COLO668 (cell line): ENCODE measurements at regions not wholly inside any gene's neighbourhood (a gene's known extent, or its start where the extent isn't known, plus 50 kb on each side); places are given as distances from the start of the nearest gene placed in this dataset.
"Not testable (repeated sequence)": the region's sequence is repeated elsewhere in the genome, so short reads cannot be mapped to it uniquely, and the experiment has no call there.

ENCODE experiments used
- DNase-seq: peaks from one replicate; lab custom pipeline; 2025; ENCODE audit not compliant: unreplicated experiment; lab: John Stamatoyannopoulos, UW

- no peak for DNase-seq
Observed at GRCh38 chr13:63345835-63346234, 1930.2 kb upstream of the PCDH20 start.

DNA sequence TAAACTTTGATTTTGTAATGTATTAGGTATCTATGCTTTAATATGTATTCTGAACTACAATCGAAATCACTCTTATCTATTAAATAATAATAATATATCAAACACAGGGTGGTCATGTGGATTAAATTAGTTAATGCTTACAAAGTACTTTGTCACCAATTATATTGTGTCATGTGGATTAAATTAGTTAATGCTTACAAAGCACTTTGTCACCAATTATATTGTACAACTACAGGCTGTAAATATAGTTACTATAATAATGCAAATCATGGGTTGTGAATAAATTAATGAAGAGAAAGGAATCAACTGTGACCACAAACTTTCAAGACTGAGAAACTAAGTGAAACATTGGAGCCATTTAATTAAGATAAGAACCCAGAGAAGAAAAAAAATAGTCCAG, 1929.1 kb upstream of the PCDH20 start:
- DNase-seq: no peak

DNA sequence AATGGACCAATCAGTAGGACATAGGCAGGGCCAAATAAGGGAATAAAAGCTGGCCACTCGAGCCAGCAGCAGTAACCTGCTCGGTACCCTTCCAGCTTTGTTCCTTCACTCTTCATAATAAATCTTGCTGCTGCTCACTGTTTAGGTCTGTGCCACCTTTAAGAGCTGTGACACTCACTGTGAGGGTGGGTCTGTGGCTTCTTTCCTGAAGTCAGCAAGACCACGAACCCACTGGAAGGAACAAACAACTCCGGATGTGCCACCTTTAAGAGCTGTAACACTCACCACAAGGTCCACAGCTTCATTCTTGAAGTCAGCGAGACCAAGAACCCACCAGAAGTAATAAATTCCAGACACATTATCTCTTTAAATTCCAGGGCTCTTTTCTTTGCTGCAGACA, 1922.3 kb upstream of the PCDH20 start:
- no peak for DNase-seq

GRCh38 chr13:63337041-63337440, 1921.4 kb upstream of the PCDH20 start:
- no peak for DNase-seq

- DNase-seq: no peak
Observed at GRCh38 chr13:63336549-63336948, 1920.9 kb upstream of the PCDH20 start.

DNA sequence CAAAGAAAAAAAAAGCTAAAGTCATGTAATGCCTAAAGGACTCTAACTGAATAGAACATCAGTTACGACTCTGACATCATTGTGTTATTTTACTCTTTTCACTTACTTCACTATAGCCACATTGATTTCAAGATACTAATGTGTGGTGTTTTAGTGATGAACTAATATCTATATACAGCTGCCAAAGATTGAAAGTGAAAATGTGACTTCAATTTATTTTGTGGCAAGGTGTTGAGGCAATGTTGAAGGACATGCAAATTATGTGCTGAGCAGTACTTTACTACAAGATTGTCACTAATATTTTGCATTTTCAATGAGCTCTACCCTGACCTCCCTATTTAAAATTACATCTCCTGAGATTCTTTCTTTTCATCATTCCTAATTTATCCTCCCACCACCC, 1911.9 kb upstream of the PCDH20 start:
- DNase-seq: no peak

GRCh38 chr13:63323441-63323840, 1907.8 kb upstream of the PCDH20 start:
- DNase-seq: no peak

DNA sequence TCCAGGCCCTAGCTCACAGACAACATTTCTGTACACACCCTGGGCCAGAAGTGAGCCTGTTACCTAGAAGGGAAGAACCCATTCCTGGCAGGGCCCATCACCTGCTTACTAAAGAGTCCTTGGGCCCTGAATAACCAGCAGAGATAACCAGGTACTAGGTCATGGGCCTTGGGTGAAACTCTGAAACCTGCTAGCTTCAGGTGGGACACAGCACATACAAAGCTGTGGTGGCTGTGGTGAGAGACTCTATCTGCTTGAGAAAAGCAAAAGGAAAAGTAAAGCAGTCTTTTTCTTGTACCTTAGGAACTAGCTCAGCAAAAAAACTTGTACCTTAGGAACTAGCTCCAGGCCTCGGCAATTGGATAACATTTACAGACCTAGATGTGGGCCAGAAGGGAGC, 1895.9 kb upstream of the PCDH20 start:
- no peak for DNase-seq

- DNase-seq: no peak
Observed at GRCh38 chr13:63308549-63309165, 1893.0 kb upstream of the PCDH20 start.

DNA sequence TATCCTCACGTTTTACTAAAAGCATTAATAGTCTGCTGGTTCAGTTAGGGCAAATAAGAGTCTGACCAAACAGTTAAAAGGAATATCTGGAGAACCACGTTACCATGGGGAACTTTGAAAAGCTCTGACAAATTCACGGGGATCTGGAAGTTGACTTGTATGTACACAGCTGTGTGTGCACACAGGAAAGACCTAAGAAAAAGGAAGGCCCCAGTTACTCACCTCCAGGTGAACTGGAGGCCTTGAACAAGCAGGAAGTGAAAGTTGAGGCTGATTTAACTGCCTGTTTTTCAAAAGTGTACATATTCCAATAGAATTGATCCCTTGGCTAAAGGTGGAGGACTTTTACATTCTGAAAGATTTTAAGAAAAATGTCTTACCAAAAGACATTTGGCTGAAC, 1891.6 kb upstream of the PCDH20 start:
- peak; percentile 33 for DNase-seq

DNA sequence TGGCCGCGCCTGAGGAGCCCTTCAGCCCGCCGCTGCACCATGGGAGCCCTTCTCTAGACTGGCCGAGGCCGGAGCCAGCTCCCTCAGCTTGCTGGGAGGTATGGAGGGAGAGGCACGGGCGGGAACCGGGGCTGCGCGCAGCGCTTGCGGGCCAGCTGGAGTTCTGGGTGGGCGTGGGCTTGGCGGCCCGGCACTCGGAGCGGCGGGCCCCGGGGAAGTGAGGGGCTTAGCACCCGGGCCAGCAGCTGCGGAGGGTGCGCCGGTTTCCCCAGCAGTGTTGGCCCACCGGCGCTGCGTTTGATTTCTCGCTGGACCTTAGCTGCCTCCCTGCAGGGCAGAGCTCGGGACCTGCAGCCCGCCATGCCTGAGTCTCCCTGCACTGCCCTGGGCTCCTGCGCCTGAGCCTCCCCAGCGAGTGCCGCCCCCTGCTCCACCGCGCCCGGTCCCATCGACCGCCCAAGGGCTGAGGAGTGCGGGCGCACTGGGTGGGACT, 1890.0 kb upstream of the PCDH20 start:
- no peak for DNase-seq

DNA sequence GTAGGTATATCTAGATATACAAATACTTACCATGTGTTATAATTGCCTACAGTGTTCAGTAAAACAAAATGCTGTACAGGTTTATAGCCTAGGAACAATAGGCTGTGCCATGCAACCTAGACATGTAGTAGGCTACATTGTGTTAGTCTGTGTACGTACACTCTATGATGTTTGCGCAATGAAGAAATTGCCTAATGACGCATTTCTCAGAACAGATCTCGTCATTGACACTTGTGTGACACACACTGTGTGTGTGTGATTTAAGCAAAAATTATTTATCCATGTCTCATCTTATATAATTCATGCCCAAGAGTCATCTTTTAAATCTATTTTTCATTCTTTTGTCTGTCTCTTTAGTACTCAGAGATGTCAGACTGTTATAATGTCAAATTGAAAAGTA, 1888.8 kb upstream of the PCDH20 start:
- DNase-seq: no peak

- no peak for DNase-seq
Observed at GRCh38 chr13:63299866-63300394, 1884.3 kb upstream of the PCDH20 start.

DNA sequence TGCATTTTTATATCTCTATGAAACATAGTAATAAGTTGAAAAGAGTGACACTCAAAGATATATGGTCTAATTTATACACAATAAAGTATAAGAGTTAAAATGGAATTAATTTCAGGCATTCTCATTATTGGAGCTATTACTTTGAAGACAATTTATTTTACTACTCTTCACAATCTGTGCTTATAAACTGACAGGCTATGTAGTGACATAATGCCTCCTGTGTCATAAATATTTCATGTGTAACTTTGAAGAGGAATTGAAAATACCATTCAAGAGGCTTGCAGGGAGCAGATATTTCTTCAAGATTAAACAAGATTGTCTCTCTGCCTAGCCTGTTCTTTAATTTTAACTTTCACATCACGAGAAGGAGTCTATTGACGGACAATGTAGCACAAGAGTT, 1881.5 kb upstream of the PCDH20 start:
- no peak for DNase-seq

GRCh38 chr13:63291701-63292100, 1876.1 kb upstream of the PCDH20 start:
- no peak for DNase-seq

DNA sequence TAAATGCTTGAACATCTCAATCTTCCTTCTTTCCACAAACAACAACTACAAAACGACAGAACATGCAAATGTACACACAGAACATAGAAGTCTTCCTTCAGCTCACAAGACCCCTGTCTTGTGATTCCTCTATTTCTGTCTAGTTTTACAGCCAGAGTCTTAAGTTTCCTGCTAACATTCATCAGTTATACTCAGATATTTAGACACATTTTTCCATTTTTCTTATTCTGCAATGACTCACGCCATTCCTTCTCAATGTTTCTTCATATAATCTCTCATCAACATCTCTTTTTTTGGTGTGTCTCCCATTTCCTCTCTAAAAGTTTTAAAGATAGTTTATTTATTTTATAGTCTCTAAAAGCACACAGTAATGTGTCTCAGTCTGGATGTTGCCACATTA, 1872.9 kb upstream of the PCDH20 start:
- DNase-seq: no peak

- DNase-seq: no peak
Observed at GRCh38 chr13:63287926-63288325, 1872.3 kb upstream of the PCDH20 start.

GRCh38 chr13:63285426-63285825, 1869.8 kb upstream of the PCDH20 start:
- DNase-seq: no peak

- DNase-seq: no peak
Observed at GRCh38 chr13:63279136-63279535, 1863.5 kb upstream of the PCDH20 start.

DNA sequence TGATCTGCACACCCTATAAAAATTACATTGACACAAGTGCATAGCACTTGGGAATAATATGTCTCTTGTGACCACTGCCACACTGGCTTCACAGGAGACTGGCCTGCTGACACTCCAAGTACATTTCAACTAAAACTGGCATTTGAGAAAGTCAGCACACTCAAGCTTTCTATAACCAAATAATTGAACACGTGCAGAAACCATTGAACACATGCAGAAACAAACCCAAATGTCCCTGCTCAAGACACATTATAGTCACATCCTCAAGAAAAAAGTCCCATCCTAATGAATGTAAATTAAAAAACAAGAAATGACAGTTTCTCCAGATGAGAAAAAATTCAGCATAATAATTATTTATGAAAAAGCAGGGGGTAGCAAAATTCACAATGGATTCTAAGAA, 1859.1 kb upstream of the PCDH20 start:
- DNase-seq: no peak

DNA sequence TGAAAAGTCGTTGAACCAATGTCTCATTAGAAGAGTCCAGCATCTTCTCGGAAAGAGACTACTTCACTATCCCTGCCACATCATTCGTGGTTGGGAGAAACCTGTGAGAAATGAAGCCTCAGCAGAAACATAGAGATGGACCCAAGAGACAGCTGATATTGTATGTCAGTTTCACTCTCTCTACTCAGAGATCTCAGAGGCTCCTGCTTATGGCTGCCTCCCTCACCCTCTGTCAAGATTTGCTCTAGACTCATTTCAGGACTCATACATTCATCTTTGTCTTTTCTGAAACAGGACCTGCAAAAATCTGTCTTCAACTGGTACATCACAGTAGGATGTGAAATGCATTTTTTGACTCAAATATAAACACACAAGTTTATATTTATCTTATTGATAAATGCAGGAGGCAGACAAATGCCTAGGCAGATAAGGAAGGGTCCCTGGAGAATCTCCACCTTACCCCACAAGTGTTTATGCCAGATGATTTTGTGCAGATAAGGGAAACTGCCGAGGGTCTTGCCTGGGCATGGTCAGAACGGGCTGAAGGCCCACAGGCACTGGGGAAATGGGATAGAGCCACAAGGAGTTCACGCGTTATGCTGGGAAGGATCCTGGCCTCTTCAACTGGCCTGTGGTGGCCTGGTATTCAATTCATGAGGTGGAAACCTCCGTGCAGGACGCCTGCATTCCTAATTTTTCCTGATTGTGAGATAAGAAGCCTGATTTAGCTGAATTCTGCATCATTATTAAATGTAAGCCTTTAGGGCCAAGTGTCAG, 1834.0 kb upstream of the PCDH20 start:
- DNase-seq: no peak

DNA sequence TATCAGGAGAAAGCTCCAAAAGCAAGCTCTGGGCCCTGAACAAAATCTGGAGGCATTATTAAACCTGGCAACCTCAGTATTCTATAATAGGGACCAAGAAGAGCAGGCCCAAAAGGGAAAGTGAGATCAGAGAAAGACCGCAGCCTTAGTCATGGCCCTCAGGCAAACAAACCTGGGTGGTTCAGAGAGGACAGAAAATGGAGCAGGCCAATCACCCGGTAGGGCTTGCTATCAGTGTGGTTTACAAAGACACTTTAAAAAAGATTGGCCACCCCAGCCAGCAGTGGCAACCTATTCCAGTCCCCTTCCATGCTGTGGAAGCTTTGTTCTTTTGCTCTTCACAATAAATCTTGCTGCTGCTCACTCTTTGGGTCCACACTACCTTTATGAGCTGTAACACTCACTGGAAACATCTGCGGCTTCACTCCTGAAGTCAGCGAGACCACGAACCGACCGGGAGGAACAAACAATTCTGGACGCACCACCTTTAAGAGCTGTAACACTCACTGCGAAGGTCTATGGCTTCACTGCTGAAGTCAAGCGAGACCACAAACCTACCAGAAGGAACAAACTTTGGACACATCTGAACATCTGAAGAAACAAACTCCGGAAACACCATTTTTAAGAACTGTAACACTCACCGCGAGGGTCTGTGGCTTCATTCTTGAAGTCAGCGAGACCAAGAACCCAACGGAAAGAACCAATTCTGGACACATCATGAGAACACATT, 1821.2 kb upstream of the PCDH20 start:
- not testable (repeated sequence) for DNase-seq
